ENCODE measurements at regions not wholly inside any gene's neighbourhood (a gene's known extent, or its start where the extent isn't known, plus 50 kb on each side); places are given as distances from the start of the nearest gene placed in this dataset.

DNA sequence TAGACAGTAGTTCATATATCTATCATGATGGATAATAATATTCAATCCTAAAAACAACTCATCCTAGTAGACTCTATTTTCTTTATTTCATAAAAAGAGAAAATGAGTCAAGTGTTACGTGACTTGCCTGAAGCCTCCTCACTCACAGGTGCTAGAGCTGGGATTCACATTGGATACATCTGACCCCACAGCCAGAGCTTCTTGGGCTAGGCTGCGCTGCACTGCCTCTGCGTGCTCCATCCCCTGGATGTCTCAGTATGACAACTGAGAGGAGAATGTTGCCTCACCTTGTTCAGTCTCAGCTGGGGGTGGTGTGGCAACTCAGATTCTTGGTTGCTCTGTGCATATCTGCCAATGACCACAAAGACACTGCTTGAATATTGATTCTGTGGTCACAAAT is 286.6 kb downstream of the LIG4 start:
- TF ChIP-seq, protein P1, sequence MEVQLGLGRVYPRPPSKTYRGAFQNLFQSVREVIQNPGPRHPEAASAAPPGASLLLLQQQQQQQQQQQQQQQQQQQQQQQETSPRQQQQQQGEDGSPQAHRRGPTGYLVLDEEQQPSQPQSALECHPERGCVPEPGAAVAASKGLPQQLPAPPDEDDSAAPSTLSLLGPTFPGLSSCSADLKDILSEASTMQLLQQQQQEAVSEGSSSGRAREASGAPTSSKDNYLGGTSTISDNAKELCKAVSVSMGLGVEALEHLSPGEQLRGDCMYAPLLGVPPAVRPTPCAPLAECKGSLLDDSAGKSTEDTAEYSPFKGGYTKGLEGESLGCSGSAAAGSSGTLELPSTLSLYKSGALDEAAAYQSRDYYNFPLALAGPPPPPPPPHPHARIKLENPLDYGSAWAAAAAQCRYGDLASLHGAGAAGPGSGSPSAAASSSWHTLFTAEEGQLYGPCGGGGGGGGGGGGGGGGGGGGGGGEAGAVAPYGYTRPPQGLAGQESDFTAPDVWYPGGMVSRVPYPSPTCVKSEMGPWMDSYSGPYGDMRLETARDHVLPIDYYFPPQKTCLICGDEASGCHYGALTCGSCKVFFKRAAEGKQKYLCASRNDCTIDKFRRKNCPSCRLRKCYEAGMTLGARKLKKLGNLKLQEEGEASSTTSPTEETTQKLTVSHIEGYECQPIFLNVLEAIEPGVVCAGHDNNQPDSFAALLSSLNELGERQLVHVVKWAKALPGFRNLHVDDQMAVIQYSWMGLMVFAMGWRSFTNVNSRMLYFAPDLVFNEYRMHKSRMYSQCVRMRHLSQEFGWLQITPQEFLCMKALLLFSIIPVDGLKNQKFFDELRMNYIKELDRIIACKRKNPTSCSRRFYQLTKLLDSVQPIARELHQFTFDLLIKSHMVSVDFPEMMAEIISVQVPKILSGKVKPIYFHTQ (CRISPR knock-in tag; IDR thresholded peaks at IDR 0.05), result no peak
- TF ChIP-seq ZNF263 (CRISPR knock-in tag; IDR thresholded peaks at IDR 0.05; ENCODE audit: low read depth), result no peak
- TF ChIP-seq ZNF232 (CRISPR knock-in tag; IDR thresholded peaks at IDR 0.05), result no peak
- no peak for TF ChIP-seq FOXK1 (CRISPR knock-in tag; IDR thresholded peaks at IDR 0.05)
- TF ChIP-seq, protein P2, sequence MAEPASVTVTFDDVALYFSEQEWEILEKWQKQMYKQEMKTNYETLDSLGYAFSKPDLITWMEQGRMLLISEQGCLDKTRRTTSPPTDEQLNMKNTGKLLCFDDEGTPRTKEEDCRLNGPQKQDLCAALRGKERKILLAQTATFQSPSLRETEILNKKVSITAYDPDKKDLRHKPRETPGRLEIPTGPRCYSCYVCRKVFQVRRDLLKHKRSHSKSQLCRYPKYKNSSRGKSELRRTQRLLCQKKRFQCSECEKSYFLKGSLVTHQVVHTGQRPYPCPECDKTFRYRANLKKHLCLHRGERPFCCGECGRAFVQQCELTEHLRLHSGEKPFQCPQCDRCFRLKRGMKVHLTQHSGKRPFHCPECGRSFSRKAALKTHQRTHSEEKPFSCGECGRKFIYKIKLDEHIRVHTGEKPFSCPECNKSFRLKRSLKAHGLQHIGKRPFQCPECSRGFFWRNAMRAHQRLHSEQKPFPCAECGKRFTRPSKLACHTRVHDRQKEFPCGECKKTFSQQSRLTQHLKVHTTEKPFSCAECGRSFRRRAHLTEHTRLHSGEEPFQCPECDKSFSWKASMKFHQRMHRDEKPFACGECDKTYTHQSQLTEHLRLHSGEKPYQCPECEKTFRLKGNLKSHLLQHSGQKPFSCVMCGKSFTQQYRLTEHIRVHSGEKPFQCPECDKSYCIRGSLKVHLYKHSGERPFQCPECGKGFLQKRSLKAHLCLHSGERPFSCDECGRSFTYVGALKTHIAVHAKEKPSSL (CRISPR knock-in tag; conservative IDR thresholded peaks at IDR 0.05), result no peak
- no peak for TF ChIP-seq ZNF416 (CRISPR knock-in tag; IDR thresholded peaks at IDR 0.05)
- no peak for TF ChIP-seq GABPB1 (CRISPR knock-in tag; IDR thresholded peaks at IDR 0.05)
- TF ChIP-seq EMX1 (CRISPR knock-in tag; IDR thresholded peaks at IDR 0.05), result no peak
- no peak for TF ChIP-seq ZBTB21 (CRISPR knock-in tag; IDR thresholded peaks at IDR 0.05; ENCODE audit: borderline replicate concordance)
- TF ChIP-seq, protein P3, sequence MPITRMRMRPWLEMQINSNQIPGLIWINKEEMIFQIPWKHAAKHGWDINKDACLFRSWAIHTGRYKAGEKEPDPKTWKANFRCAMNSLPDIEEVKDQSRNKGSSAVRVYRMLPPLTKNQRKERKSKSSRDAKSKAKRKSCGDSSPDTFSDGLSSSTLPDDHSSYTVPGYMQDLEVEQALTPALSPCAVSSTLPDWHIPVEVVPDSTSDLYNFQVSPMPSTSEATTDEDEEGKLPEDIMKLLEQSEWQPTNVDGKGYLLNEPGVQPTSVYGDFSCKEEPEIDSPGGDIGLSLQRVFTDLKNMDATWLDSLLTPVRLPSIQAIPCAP (CRISPR knock-in tag; IDR thresholded peaks at IDR 0.05), result no peak
- no peak for TF ChIP-seq TCF7 (CRISPR knock-in tag; IDR thresholded peaks at IDR 0.05; ENCODE audit: low read depth)
- Mint-ChIP-seq H3K27ac (no peak overlapping the region), H3K27me3 (ENCODE audit: low read depth) (no peaks in the 10 kb centered on the region), H3K36me3 (peaks cover 6% of the 10 kb centered on the region), H3K4me1 (0 out of 2 replicates have a peak, but pooled peaks cover 3% of the 10 kb centered on the region), H3K4me3 (no peak overlapping the region), H3K9me3 (no peaks in the 10 kb centered on the region; the same call in 1 of the 2 replicates)
- CTCF ChIA-PET, result no interaction called here
- POLR2A ChIA-PET, result no interaction called here
- DNase-seq (ENCODE audit: low spot score), result no peak
- no peak for ATAC-seq

DNA sequence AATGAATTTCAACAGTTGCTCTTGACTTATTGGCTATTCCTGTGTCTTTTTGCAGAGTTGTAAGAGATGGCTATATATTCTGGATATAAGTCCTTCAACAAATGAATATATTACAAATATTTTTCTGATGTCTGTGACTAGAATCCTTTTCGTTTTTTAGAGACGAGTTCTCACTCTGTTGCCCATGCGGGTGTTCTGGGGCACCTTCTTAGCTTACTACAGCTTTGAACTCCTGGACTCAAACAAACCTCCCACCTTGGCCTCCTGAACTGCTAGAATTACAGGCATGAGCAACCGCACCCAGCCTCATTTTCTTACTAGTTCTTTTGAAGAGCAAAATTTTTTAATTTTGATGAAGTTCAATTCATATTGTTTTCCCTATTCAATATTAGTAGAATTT is 287.8 kb downstream of the LIG4 start:
- no peak for DNase-seq (ENCODE audit: low spot score)
- 0 out of 2 replicates have a peak, but pooled peaks cover 3% of the 10 kb centered on the region for H3K4me1 Mint-ChIP-seq
- H3K4me3 Mint-ChIP-seq, result no peak overlapping the region
- peaks cover 6% of the 10 kb centered on the region for H3K36me3 Mint-ChIP-seq
- ChIA-PET POLR2A (no interaction called here), CTCF (interaction anchor here (0.6 kb wide), 1 partner anchor 76 kb away, joined by 3 read pairs; no protein-coding TSS in a partner anchor)
- no peak overlapping the region for H3K27ac Mint-ChIP-seq
- TF ChIP-seq JAZF1 (CRISPR knock-in tag; IDR thresholded peaks at IDR 0.05) (no peak), TEAD4 (CRISPR knock-in tag; IDR thresholded peaks at IDR 0.05) (no peak), ZNF396 (CRISPR knock-in tag; IDR thresholded peaks at IDR 0.05; ENCODE audit: borderline replicate concordance) (no peak), ZNF416 (CRISPR knock-in tag; IDR thresholded peaks at IDR 0.05) (no peak), SMAD4 (CRISPR knock-in tag; IDR thresholded peaks at IDR 0.05) (no peak), GRHL2 (CRISPR knock-in tag; IDR thresholded peaks at IDR 0.05; ENCODE audit: insufficient replicate concordance, severe bottlenecking) (no peak), ETV6 (CRISPR knock-in tag; IDR thresholded peaks at IDR 0.05) (no peak), FOXJ3 (CRISPR knock-in tag; IDR thresholded peaks at IDR 0.05; ENCODE audit: borderline replicate concordance) (no peak), ZNF671 (CRISPR knock-in tag; IDR thresholded peaks at IDR 0.05) (no peak), TCF7 (CRISPR knock-in tag; IDR thresholded peaks at IDR 0.05; ENCODE audit: low read depth) (no peak), ZNF317 (CRISPR knock-in tag; IDR thresholded peaks at IDR 0.05; ENCODE audit: borderline replicate concordance, low read depth) (no peak), GABPB1 (CRISPR knock-in tag; IDR thresholded peaks at IDR 0.05) (no peak)
- TF ChIP-seq, protein P4, sequence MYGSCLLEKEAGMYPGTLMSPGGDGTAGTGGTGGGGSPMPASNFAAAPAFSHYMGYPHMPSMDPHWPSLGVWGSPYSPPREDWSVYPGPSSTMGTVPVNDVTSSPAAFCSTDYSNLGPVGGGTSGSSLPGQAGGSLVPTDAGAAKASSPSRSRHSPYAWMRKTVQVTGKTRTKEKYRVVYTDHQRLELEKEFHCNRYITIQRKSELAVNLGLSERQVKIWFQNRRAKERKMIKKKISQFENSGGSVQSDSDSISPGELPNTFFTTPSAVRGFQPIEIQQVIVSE (CRISPR knock-in tag; IDR thresholded peaks at IDR 0.05; ENCODE audit: borderline replicate concordance), result no peak
- TF ChIP-seq, protein P5, sequence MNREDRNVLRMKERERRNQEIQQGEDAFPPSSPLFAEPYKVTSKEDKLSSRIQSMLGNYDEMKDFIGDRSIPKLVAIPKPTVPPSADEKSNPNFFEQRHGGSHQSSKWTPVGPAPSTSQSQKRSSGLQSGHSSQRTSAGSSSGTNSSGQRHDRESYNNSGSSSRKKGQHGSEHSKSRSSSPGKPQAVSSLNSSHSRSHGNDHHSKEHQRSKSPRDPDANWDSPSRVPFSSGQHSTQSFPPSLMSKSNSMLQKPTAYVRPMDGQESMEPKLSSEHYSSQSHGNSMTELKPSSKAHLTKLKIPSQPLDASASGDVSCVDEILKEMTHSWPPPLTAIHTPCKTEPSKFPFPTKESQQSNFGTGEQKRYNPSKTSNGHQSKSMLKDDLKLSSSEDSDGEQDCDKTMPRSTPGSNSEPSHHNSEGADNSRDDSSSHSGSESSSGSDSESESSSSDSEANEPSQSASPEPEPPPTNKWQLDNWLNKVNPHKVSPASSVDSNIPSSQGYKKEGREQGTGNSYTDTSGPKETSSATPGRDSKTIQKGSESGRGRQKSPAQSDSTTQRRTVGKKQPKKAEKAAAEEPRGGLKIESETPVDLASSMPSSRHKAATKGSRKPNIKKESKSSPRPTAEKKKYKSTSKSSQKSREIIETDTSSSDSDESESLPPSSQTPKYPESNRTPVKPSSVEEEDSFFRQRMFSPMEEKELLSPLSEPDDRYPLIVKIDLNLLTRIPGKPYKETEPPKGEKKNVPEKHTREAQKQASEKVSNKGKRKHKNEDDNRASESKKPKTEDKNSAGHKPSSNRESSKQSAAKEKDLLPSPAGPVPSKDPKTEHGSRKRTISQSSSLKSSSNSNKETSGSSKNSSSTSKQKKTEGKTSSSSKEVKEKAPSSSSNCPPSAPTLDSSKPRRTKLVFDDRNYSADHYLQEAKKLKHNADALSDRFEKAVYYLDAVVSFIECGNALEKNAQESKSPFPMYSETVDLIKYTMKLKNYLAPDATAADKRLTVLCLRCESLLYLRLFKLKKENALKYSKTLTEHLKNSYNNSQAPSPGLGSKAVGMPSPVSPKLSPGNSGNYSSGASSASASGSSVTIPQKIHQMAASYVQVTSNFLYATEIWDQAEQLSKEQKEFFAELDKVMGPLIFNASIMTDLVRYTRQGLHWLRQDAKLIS (CRISPR knock-in tag; IDR thresholded peaks at IDR 0.05; ENCODE audit: borderline replicate concordance), result no peak
- TF ChIP-seq, protein P6, sequence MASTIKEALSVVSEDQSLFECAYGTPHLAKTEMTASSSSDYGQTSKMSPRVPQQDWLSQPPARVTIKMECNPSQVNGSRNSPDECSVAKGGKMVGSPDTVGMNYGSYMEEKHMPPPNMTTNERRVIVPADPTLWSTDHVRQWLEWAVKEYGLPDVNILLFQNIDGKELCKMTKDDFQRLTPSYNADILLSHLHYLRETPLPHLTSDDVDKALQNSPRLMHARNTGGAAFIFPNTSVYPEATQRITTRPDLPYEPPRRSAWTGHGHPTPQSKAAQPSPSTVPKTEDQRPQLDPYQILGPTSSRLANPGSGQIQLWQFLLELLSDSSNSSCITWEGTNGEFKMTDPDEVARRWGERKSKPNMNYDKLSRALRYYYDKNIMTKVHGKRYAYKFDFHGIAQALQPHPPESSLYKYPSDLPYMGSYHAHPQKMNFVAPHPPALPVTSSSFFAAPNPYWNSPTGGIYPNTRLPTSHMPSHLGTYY (CRISPR knock-in tag; IDR thresholded peaks at IDR 0.05), result no peak
- no peaks in the 10 kb centered on the region; the same call in 1 of the 2 replicates for H3K9me3 Mint-ChIP-seq
- ATAC-seq, result no peak
- no peaks in the 10 kb centered on the region for H3K27me3 Mint-ChIP-seq (ENCODE audit: low read depth)
